Body of pancreas (tissue), 4 donors: ENCODE measurements at regions not wholly inside any gene's neighbourhood (a gene's known extent, or its start where the extent isn't known, plus 50 kb on each side); places are given as distances from the start of the nearest gene placed in this dataset.

Experiments used
- ATAC-seq: fragments of 150-250 bp; one replicate; pipeline ENCODE4 v1.9.1; 2016
- DNase-seq, 4 donors: peaks; one replicate each; pipeline ENCODE4 v3.0.0-alpha.2; 2019
- H3K27ac ChIP-seq, 4 donors: fragments of 200-600 bp; sonication (generic); 1 replicate in 3 of 4; 2 replicates in 1 of 4; pipeline versions ENCODE4 v1.5.1 to v1.6.1; 2016 to 2019; ENCODE audit warnings: mild to moderate bottlenecking in 1 of 4, mixed read lengths in 1 of 4, moderate library complexity in 1 of 4
- H3K27me3 ChIP-seq, 2 donors: fragments of 200-600 bp; sonication (generic); one replicate each; pipeline ENCODE4 v1.6.0; 2016; ENCODE audit warnings: mild to moderate bottlenecking in 1 of 2
- H3K36me3 ChIP-seq, 2 donors: fragments of 200-600 bp; sonication (generic); replicated peaks in 1 of 2; 2 replicates each; pipeline ENCODE4 v1.5.1; 2016; ENCODE audit warnings: low read depth in 2 of 2; ENCODE audit not compliant: insufficient read depth in 1 of 2
- H3K4me1 ChIP-seq: fragments of 200-600 bp; sonication (generic); one replicate; pipeline ENCODE4 v1.6.0; 2016
- H3K4me3 ChIP-seq, 2 donors: fragments of 200-600 bp; sonication (generic); 1 replicate in 1 of 2; 2 replicates in 1 of 2; pipeline ENCODE4 v1.5.1; 2016 to 2019
- H3K9me3 ChIP-seq, 3 donors: fragments of 200-600 bp; sonication (generic); 1 replicate in 2 of 3; 2 replicates in 1 of 3; pipeline ENCODE4 v1.5.1; 2016
- POLR2A ChIP-seq, 3 donors: fragments of 450-650 bp; IDR thresholded peaks; one replicate each; pipeline ENCODE4 v1.6.1; 2016; ENCODE audit warnings: antibody characterized with exemption in 3 of 3, mild to moderate bottlenecking in 2 of 3
- WGBS, 2 donors: methylation state at CpG; one replicate each; pipeline ENCODE4 v1.1.5; 2017; 5-methylcytosine and 5-hydroxymethylcytosine counted together
- intact Hi-C: fragments of 100-400 bp; cut with DNase I; formaldehyde crosslinking; loops from one replicate; pipeline ENCODE4 v1.15.1; 2023
- TF ChIP-seq, protein P1 (sequence below), 7 experiments: fragments of 450-650 bp in 4 of 7; fragments of 200-600 bp in 3 of 7; sonication (generic) in 3 of 7; IDR thresholded peaks; one replicate each; pipeline ENCODE4 v1.5.1; 2016 to 2019; ENCODE audit warnings: antibody characterized with exemption in 7 of 7

DNA sequence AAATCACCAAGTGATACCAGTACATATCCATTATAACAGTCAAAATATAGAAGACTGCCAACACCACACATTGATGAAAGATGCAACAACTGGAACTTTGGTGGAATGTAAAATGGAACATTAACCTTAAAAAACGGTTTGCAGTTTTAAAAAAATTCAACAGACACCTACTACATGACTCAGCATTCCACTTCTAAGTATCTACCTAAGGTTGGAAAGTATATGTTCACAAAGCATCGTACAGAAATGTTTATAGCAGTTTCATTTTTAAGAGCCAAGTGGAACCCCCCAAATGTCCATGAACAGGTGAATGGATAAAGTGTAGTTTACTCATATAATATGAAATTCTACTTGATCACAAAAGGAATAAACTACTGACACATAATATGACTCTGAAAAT, 314.7 kb upstream of the ARRDC4 start:
- 45 to 51% methylated on average over 2 of the region's 2 CpGs for WGBS, 2 donors
- Histone ChIP-seq H3K27me3 (no peaks in the 10 kb centered on the region), H3K4me3 (no peak overlapping the region), H3K27ac (no peak overlapping the region), H3K4me1 (no peaks in the 10 kb centered on the region), H3K36me3 (no peaks in the 10 kb centered on the region), H3K9me3 (no peaks in the 10 kb centered on the region)
- intact Hi-C loops = no loop called here
- no peak for ATAC-seq
- no peak for TF ChIP-seq POLR2A (IDR thresholded peaks at IDR 0.05)
- TF ChIP-seq, protein P1, sequence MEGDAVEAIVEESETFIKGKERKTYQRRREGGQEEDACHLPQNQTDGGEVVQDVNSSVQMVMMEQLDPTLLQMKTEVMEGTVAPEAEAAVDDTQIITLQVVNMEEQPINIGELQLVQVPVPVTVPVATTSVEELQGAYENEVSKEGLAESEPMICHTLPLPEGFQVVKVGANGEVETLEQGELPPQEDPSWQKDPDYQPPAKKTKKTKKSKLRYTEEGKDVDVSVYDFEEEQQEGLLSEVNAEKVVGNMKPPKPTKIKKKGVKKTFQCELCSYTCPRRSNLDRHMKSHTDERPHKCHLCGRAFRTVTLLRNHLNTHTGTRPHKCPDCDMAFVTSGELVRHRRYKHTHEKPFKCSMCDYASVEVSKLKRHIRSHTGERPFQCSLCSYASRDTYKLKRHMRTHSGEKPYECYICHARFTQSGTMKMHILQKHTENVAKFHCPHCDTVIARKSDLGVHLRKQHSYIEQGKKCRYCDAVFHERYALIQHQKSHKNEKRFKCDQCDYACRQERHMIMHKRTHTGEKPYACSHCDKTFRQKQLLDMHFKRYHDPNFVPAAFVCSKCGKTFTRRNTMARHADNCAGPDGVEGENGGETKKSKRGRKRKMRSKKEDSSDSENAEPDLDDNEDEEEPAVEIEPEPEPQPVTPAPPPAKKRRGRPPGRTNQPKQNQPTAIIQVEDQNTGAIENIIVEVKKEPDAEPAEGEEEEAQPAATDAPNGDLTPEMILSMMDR (IDR thresholded peaks at IDR 0.05) = no peak
- DNase-seq = no peak

DNA sequence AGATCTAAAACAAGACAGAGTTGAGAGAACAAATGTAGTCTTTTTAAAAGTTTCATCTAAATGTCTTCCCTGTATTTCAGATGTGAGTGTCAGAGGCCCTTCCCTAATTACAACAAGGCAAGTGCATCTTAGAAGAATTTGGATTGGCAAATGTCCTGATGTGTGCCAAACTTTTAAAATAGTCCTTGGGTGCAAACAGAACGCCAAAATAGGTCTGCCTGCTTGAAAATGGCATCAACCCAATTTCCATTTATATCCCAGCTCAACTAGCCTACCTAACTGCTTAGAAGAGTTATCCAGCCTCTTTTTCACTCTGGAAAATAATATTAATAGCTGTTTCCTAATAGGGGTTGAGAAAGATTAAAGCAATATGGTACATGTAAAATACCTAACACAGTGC, 311.8 kb upstream of the ARRDC4 start:
- WGBS, 2 donors = 64 to 77% methylated on average over 1 of the region's 1 CpG
- Histone ChIP-seq H3K27me3 (peaks cover 0 to 10% of the 10 kb centered on the region in 2 donors), H3K36me3 (no peaks in the 10 kb centered on the region), H3K4me1 (peaks cover 8% of the 10 kb centered on the region), H3K27ac (no peak overlapping the region), H3K4me3 (no peak overlapping the region), H3K9me3 (no peaks in the 10 kb centered on the region)
- TF ChIP-seq, protein P1 (IDR thresholded peaks at IDR 0.05) = no peak
- TF ChIP-seq POLR2A (IDR thresholded peaks at IDR 0.05) = no peak
- ATAC-seq (no peak), DNase-seq (no peak)
- intact Hi-C loops = no loop called here

DNA sequence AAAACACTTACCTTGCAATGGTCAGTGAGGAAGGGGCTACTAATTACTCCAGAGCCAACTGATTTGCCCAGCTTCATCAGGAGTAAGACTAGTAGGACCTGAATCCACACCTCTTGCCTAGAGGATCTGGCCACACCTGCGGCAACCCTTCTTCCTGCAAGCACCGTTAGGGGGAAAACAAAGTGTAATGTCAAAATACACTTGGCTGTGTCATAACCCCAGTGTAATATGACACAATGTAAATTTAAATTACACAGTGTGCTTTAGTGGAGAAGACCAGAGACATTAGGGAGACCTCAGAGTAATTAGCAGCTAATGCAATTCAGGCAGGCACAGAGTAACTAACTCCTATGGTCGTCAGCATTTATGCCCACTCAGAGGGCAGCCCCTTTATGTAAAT, 308.5 kb upstream of the ARRDC4 start:
- DNase-seq (no peak), ATAC-seq (no peak)
- Histone ChIP-seq H3K4me1 (peaks cover 8% of the 10 kb centered on the region), H3K36me3 (no peaks in the 10 kb centered on the region), H3K27ac (no peak overlapping the region), H3K27me3 (peaks cover 0 to 10% of the 10 kb centered on the region in 2 donors), H3K9me3 (no peaks in the 10 kb centered on the region), H3K4me3 (no peak overlapping the region)
- intact Hi-C loops = no loop called here
- no peak for TF ChIP-seq POLR2A (IDR thresholded peaks at IDR 0.05)
- TF ChIP-seq, protein P1 (IDR thresholded peaks at IDR 0.05) = no peak
- WGBS, 2 donors = 44 to 50% methylated on average over 3 of the region's 3 CpGs

DNA sequence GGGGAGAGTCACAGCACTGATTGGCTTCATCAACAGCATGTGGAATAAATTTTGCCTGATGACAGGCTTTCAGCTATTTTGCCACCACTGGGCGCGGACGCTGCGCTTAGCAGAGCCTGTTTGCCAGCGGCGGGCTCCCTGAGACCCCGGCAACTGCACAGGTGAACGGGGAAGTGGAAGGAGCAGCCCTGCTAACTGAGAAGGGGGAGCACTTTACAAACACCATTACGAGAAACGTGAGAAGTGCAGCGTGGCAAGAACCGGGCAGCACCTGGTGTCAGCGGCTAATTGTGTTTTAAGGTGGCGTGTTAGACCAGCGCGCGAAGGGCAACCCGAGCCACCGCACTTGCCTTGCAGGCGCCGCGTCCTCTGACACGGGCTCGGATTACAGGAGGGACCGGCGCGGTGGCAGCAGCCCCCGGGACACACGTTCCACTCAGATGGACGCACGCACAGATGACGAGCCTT, 307.8 kb upstream of the ARRDC4 start:
- Histone ChIP-seq H3K4me3 (no peak overlapping the region), H3K9me3 (no peaks in the 10 kb centered on the region), H3K4me1 (peaks cover 8% of the 10 kb centered on the region), H3K27ac (no peak overlapping the region), H3K36me3 (no peaks in the 10 kb centered on the region), H3K27me3 (peaks cover 0 to 10% of the 10 kb centered on the region in 2 donors)
- DNase-seq = peak in 1 of 4 donors; percentile 7
- intact Hi-C loops = no loop called here
- 6 to 32% methylated on average over 29 to 32 of the region's 32 CpGs for WGBS, 2 donors
- no peak for ATAC-seq
- TF ChIP-seq, protein P1 (IDR thresholded peaks at IDR 0.05) = no peak
- TF ChIP-seq POLR2A (IDR thresholded peaks at IDR 0.05) = no peak

DNA sequence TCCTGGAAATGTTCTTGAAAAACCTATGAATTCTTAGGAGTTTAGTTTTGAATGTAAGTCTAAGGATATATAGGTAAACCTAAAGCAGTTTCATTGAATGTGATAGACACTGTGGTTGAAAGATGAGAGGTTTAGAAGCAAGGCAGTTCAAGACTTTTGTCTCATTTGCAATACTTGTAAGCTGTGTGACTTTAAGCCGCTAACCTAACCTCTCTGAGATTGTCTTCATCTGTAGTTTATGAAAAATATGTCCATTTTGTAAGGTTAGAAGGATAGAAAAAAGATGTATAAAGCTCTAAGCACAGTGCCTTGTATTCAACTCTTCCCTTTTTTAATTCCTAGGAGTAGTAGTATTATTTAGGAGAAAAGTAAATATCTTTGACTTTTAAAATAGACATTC, 306.6 kb upstream of the ARRDC4 start:
- WGBS, 2 donors = 79 to 90% methylated on average over 1 of the region's 1 CpG
- intact Hi-C loops = no loop called here

More for the DNA sequence above, 306.6 kb upstream of the ARRDC4 start:
- H3K4me1 ChIP-seq = peaks cover 8% of the 10 kb centered on the region
- H3K4me3 ChIP-seq = no peak overlapping the region
- TF ChIP-seq, protein P1 (IDR thresholded peaks at IDR 0.05) = no peak
- no peak for TF ChIP-seq POLR2A (IDR thresholded peaks at IDR 0.05)
- no peaks in the 10 kb centered on the region for H3K9me3 ChIP-seq
- no peak for DNase-seq
- no peak overlapping the region for H3K27ac ChIP-seq
- H3K27me3 ChIP-seq = peaks cover 0 to 10% of the 10 kb centered on the region in 2 donors
- ATAC-seq = no peak
- H3K36me3 ChIP-seq = no peaks in the 10 kb centered on the region
